ENCODE measurements at regions not wholly inside any gene's neighbourhood (a gene's known extent, or its start where the extent isn't known, plus 50 kb on each side); places are given as distances from the start of the nearest gene placed in this dataset.

- Histone ChIP-seq H3K4me3 (ENCODE audit: low read length) (no peak overlapping the region), H3K4me1 (ENCODE audit: insufficient read depth, low read length) (peaks cover 6% of the 10 kb centered on the region), H3K27ac (ENCODE audit: low read depth, low read length) (no peak overlapping the region), H3K36me3 (ENCODE audit: insufficient read depth, low read length) (no peaks in the 10 kb centered on the region), H3K9me3 (ENCODE audit: low read length) (no peaks in the 10 kb centered on the region), H3K27me3 (ENCODE audit: insufficient read depth, low read length, poor library complexity, severe bottlenecking) (peaks cover 73% of the 10 kb centered on the region)
- H3K36me3 Mint-ChIP-seq = no peaks in the 10 kb centered on the region
- no peak overlapping the region for H3K4me3 Mint-ChIP-seq
- ChIA-PET CTCF (interaction anchor here (7.7 kb wide), 1 partner anchor 72 kb away, joined by 69 read pairs; no protein-coding TSS in a partner anchor), POLR2A (no interaction called here)
- no peaks in the 10 kb centered on the region for H3K9me3 Mint-ChIP-seq
- H3K4me1 Mint-ChIP-seq = peaks cover 7 to 30% (median 8%) of the 10 kb centered on the region in 3 donors
- no peak overlapping the region for H3K27ac Mint-ChIP-seq
- DNase-seq = no peak
- peaks cover 68 to 89% of the 10 kb centered on the region in 2 donors for H3K27me3 Mint-ChIP-seq
Measured at GRCh38 chr10:101286248-101287046, 57.2 kb upstream of the LBX1 start.

DNA sequence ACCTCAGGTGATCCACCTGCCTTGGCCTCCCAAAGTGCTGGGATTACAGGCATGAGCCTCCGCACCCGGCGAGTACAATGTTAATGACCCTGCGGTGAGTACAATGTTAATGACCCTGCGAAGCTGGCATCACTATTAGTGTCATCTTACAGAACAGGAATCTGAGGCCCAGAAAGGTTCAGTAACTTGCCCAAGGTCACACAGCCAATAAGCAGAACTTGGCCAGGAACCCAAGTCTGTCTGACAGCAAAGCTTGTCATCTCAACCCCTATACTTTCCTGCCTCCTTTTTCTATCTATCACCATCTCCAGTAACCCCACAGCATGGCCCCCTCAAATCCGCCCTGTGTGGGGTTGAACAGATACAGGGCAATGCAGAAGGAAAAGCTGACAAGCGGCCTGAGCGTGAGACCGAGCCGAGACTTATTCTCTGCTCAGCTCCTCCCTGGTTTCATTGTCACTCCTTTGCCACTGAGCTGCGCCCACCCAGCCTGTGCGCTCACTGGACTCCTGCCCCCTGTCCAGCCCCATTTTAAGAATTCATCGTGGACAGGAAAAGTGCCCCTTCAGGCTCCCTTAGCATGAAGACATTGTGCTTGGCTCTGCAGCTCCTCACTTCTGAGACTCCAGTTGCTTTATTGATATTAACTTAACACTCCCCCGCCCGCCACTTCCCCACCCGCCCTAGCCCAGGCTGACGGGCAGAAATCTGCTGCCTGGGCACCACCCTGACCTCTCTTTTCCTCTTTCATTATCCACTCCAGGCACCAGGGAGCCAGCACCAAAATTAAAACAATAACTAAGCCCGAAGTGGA is 58.1 kb upstream of the LBX1 start:
- no peak overlapping the region for H3K27ac Mint-ChIP-seq
- POLR2A ChIA-PET = no interaction called here
- Histone ChIP-seq H3K9me3 (ENCODE audit: low read length) (no peaks in the 10 kb centered on the region), H3K4me3 (ENCODE audit: low read length) (no peak overlapping the region), H3K36me3 (ENCODE audit: insufficient read depth, low read length) (no peaks in the 10 kb centered on the region), H3K4me1 (ENCODE audit: insufficient read depth, low read length) (peaks cover 10% of the 10 kb centered on the region), H3K27ac (ENCODE audit: low read depth, low read length) (no peak overlapping the region), H3K27me3 (ENCODE audit: insufficient read depth, low read length, poor library complexity, severe bottlenecking) (peaks cover 72% of the 10 kb centered on the region)
- no peak for DNase-seq
- H3K4me1 Mint-ChIP-seq = peaks cover 7 to 36% (median 10%) of the 10 kb centered on the region in 3 donors
- no peaks in the 10 kb centered on the region for H3K36me3 Mint-ChIP-seq
- peaks cover 67 to 85% of the 10 kb centered on the region in 2 donors for H3K27me3 Mint-ChIP-seq
- H3K4me3 Mint-ChIP-seq = no peak overlapping the region
- CTCF ChIA-PET = interaction anchor here (0.7 to 7.7 kb wide), 2 partner anchors 73 to 145 kb away, joined by 3 to 69 read pairs; no protein-coding TSS in a partner anchor
- no peaks in the 10 kb centered on the region for H3K9me3 Mint-ChIP-seq

DNA sequence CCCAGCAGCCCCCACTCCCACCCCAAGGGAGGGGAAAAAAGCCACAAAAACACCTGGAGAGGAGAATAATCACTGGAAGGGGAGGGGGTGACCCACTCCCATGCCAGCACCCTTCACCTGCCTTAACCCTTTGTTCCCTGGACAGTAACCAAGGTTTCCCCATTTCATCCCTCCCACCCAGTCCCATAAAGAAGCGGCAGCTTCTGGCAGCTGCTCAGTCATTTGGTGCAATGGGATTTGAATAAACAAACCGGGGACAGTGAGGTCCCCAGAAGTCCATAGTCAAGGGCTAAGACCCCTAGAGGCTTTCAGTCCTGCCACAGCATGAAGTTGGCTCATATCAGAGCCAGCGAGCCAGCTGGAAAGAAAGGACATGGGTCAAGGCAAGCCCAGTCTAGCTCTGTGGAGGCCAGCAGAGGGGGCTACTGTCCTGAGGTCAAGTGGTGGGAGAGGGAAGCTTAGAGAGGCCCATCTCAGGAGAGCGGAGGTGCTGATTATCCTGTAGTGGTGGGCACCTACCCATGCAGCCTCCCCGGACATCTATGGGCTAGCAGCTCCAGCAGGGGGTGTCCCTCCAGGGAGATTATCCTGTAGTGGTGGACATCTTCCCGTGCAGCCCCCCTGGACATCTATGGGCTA is 58.9 kb upstream of the LBX1 start:
- no peaks in the 10 kb centered on the region for H3K9me3 ChIP-seq (ENCODE audit: low read length)
- ChIA-PET POLR2A (no interaction called here), CTCF (interaction anchor here (0.7 to 7.7 kb wide), 3 partner anchors 15 to 146 kb away, joined by 3 to 69 read pairs (median 5); no protein-coding TSS in a partner anchor)
- peaks cover 14% of the 10 kb centered on the region for H3K4me1 ChIP-seq (ENCODE audit: insufficient read depth, low read length)
- Mint-ChIP-seq H3K36me3 (no peaks in the 10 kb centered on the region), H3K27ac (no peak overlapping the region), H3K4me1 (peaks cover 7 to 40% (median 14%) of the 10 kb centered on the region in 3 donors), H3K4me3 (no peak overlapping the region), H3K27me3 (peaks cover 63 to 84% of the 10 kb centered on the region in 2 donors), H3K9me3 (no peaks in the 10 kb centered on the region)
- no peak overlapping the region for H3K27ac ChIP-seq (ENCODE audit: low read depth, low read length)
- no peak overlapping the region for H3K4me3 ChIP-seq (ENCODE audit: low read length)
- H3K27me3 ChIP-seq (ENCODE audit: insufficient read depth, low read length, poor library complexity, severe bottlenecking) = peaks cover 71% of the 10 kb centered on the region
- no peaks in the 10 kb centered on the region for H3K36me3 ChIP-seq (ENCODE audit: insufficient read depth, low read length)
- no peak for DNase-seq

DNA sequence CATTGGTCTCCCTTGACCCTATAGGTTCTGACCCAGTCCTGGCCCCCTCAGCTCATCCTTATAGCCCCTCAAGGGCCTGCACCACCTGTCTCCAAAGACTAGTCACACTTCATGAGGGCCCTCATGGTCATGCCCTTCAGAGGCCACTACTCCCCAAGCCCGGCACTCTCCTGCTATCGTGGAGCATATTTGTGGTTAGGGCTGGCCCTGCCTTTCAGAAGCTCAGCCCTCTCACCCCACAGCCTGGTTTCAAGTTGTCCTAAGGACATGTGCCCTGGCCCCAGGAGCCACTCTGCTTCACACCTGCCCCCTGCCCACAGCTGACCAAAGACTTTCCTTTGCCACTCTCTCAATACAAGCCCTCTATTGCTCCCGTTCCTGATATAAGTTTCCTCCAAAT is 60.3 kb upstream of the LBX1 start:
- no peak overlapping the region for H3K4me3 ChIP-seq (ENCODE audit: low read length)
- DNase-seq = no peak
- Mint-ChIP-seq H3K36me3 (no peaks in the 10 kb centered on the region), H3K9me3 (no peaks in the 10 kb centered on the region), H3K4me1 (peaks cover 0 to 28% (median 14%) of the 10 kb centered on the region in 3 donors), H3K4me3 (peak overlapping the region in 2 of 7 donors; percentile 2 to 18), H3K27me3 (peaks cover 67 to 84% of the 10 kb centered on the region in 2 donors), H3K27ac (no peak overlapping the region)
- peaks cover 14% of the 10 kb centered on the region for H3K4me1 ChIP-seq (ENCODE audit: insufficient read depth, low read length)
- H3K36me3 ChIP-seq (ENCODE audit: insufficient read depth, low read length) = no peaks in the 10 kb centered on the region
- ChIA-PET CTCF (interaction anchor here (1.4 to 7.7 kb wide), 3 partner anchors 9 to 75 kb away, joined by 4 to 69 read pairs (median 5); no protein-coding TSS in a partner anchor), POLR2A (no interaction called here)
- no peaks in the 10 kb centered on the region for H3K9me3 ChIP-seq (ENCODE audit: low read length)
- no peak overlapping the region for H3K27ac ChIP-seq (ENCODE audit: low read depth, low read length)
- peaks cover 69% of the 10 kb centered on the region for H3K27me3 ChIP-seq (ENCODE audit: insufficient read depth, low read length, poor library complexity, severe bottlenecking)

DNA sequence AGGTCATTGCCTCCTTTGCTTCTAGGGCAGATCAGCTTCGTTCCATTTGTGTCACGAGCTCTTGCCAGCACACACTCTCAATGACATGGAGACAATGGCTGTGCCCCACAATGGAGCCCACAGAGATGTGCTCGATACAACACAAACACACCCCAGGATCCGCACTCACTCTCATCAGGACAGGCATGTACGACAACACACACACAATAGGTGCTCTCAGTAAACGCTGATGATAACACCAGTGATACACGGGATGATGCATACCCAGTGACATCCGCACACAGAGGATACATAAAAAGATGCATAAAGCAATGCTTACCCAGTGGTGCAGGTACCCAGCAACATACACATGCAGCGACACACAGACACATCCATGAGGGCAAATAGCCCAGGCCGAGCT is 61.2 kb upstream of the LBX1 start:
- H3K9me3 ChIP-seq (ENCODE audit: low read length) = no peaks in the 10 kb centered on the region

GRCh38 chr10:101290881-101291280 is 61.6 kb upstream of the LBX1 start:
- Mint-ChIP-seq H3K9me3 (no peaks in the 10 kb centered on the region), H3K4me3 (peak overlapping the region in 5 of 7 donors; percentile 8 to 49 (median 29)), H3K4me1 (peaks cover 0 to 21% (median 13%) of the 10 kb centered on the region in 3 donors), H3K36me3 (no peaks in the 10 kb centered on the region), H3K27me3 (peaks cover 63 to 81% of the 10 kb centered on the region in 2 donors), H3K27ac (peak overlapping the region in 1 of 8 donors; percentile 1)
- Histone ChIP-seq H3K36me3 (ENCODE audit: insufficient read depth, low read length) (no peaks in the 10 kb centered on the region), H3K4me1 (ENCODE audit: insufficient read depth, low read length) (peaks cover 14% of the 10 kb centered on the region), H3K27ac (ENCODE audit: low read depth, low read length) (no peak overlapping the region), H3K9me3 (ENCODE audit: low read length) (no peaks in the 10 kb centered on the region), H3K27me3 (ENCODE audit: insufficient read depth, low read length, poor library complexity, severe bottlenecking) (peaks cover 58% of the 10 kb centered on the region), H3K4me3 (ENCODE audit: low read length) (no peak overlapping the region)
- no peak for DNase-seq
- CTCF ChIA-PET = interaction anchor here (7.7 kb wide), 1 partner anchor 77 kb away, joined by 69 read pairs; no protein-coding TSS in a partner anchor
- POLR2A ChIA-PET = no interaction called here

More for the DNA sequence above, 61.2 kb upstream of the LBX1 start:
- Histone ChIP-seq H3K27ac (ENCODE audit: low read depth, low read length) (no peak overlapping the region), H3K27me3 (ENCODE audit: insufficient read depth, low read length, poor library complexity, severe bottlenecking) (peaks cover 60% of the 10 kb centered on the region), H3K4me3 (ENCODE audit: low read length) (no peak overlapping the region), H3K36me3 (ENCODE audit: insufficient read depth, low read length) (no peaks in the 10 kb centered on the region), H3K4me1 (ENCODE audit: insufficient read depth, low read length) (peaks cover 14% of the 10 kb centered on the region)
- Mint-ChIP-seq H3K4me3 (peak overlapping the region in 2 of 7 donors; percentile 16 to 29), H3K9me3 (no peaks in the 10 kb centered on the region), H3K36me3 (no peaks in the 10 kb centered on the region), H3K27me3 (peaks cover 61 to 81% of the 10 kb centered on the region in 2 donors), H3K4me1 (peaks cover 0 to 26% (median 13%) of the 10 kb centered on the region in 3 donors), H3K27ac (no peak overlapping the region)
- ChIA-PET CTCF (interaction anchor here (0.7 to 7.7 kb wide), 2 partner anchors 72 to 76 kb away, joined by 3 to 69 read pairs; no protein-coding TSS in a partner anchor), POLR2A (no interaction called here)
- DNase-seq = no peak

DNA sequence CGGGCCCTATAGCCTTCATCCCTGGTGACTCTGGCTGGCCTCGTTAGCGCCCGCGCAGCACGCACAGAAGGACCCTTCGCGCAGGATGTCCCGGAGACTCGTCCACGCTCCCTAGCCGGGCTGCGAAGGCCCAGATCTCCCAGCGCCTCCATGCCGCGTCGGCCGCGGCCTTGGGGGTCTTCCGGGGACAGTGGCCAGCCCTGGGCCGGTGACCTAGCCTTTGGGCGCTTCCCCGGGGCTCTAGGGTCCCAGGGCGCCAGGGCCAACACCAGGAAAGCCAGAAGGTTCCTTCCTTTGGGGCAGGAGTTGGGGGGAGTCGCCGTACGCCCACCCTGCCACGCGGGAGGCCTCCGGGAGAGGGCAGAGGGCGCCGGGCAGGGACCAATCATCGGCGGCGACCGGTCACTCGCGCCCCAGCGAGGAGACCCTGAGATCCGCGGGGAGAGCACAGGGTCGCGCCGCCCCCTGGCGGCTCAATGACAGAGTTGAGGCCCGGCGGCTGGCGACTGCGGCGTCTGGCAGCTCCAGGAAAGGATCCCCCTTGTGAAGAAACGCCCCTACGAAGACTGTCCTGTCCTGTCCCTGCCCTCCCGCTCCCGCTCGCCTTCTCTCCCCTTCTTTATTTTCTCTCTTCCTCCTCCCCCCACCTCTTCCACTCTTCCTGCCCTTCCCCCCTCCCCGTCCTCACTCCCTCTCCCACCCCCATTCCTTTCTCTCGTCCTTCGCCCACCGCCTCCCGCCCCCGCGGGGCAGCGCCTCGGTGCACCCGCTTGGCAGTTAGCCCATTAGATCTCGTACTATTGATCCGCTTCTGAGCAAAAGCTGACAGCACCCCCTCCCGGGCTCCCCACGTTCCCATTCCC is 62.3 kb upstream of the LBX1 start:
- H3K4me3 Mint-ChIP-seq = peak overlapping the region in 6 of 7 donors; percentile 74 to 96 (median 86)
- peaks cover 61 to 76% of the 10 kb centered on the region in 2 donors for H3K27me3 Mint-ChIP-seq
- ChIA-PET POLR2A (no interaction called here), CTCF (interaction anchor here (0.9 to 7.7 kb wide), 12 partner anchors 9 to 278 kb away, joined by 3 to 69 read pairs (median 3); no protein-coding TSS in a partner anchor)
- H3K4me3 ChIP-seq (ENCODE audit: low read length) = no peak overlapping the region
- no peak overlapping the region for H3K27ac Mint-ChIP-seq
- H3K27me3 ChIP-seq (ENCODE audit: insufficient read depth, low read length, poor library complexity, severe bottlenecking) = peaks cover 54% of the 10 kb centered on the region
- H3K9me3 Mint-ChIP-seq = no peaks in the 10 kb centered on the region
- H3K4me1 Mint-ChIP-seq = peaks cover 0 to 20% (median 13%) of the 10 kb centered on the region in 3 donors
- peak; percentile 15 to 62 (median 26) for DNase-seq
- H3K9me3 ChIP-seq (ENCODE audit: low read length) = no peaks in the 10 kb centered on the region
- H3K36me3 Mint-ChIP-seq = no peaks in the 10 kb centered on the region
- H3K27ac ChIP-seq (ENCODE audit: low read depth, low read length) = no peak overlapping the region
- no peaks in the 10 kb centered on the region for H3K36me3 ChIP-seq (ENCODE audit: insufficient read depth, low read length)
- peaks cover 14% of the 10 kb centered on the region for H3K4me1 ChIP-seq (ENCODE audit: insufficient read depth, low read length)
